H9 (cell line): ENCODE measurements at regions not wholly inside any gene's neighbourhood (a gene's known extent, or its start where the extent isn't known, plus 50 kb on each side); places are given as distances from the start of the nearest gene placed in this dataset.

ENCODE experiments used
- DNase-seq: peaks from one replicate; pipeline ENCODE4 v3.0.0-alpha.2; 2017
- H2AFZ ChIP-seq: one replicate; pipeline ENCODE4 v1.6.1; 2013; ENCODE audit warnings: mild to moderate bottlenecking, low read length, control low read depth, moderate library complexity
- H2AK5ac ChIP-seq: 2 replicates; pipeline ENCODE4 v1.6.1; 2013; ENCODE audit warnings: low read length, control low read depth, mixed read lengths; ENCODE audit not compliant: insufficient read length
- H2BK120ac ChIP-seq: one replicate; pipeline ENCODE4 v1.6.1; 2013; ENCODE audit warnings: low read depth, mild to moderate bottlenecking, low read length, control low read depth, inconsistent platforms; ENCODE audit not compliant: poor library complexity, severe bottlenecking
- H2BK12ac ChIP-seq: 2 replicates; pipeline ENCODE4 v1.6.1; 2013; ENCODE audit warnings: low read length, control low read depth, mixed read lengths, low read depth; ENCODE audit not compliant: insufficient read length
- H2BK15ac ChIP-seq: 2 replicates; pipeline ENCODE4 v1.6.1; 2013; ENCODE audit warnings: low read depth, low read length, control low read depth
- H2BK20ac ChIP-seq: one replicate; pipeline ENCODE4 v1.6.1; 2013; ENCODE audit warnings: low read depth, mild to moderate bottlenecking, low read length, control low read depth, inconsistent platforms; ENCODE audit not compliant: poor library complexity, severe bottlenecking
- H2BK5ac ChIP-seq: 2 replicates; pipeline ENCODE4 v1.6.1; 2013; ENCODE audit warnings: low read length, control low read depth, mixed read lengths; ENCODE audit not compliant: insufficient read length
- H3K14ac ChIP-seq: 2 replicates; pipeline ENCODE4 v1.6.1; 2013; ENCODE audit warnings: low read length, control low read depth; ENCODE audit not compliant: insufficient read depth
- H3K18ac ChIP-seq: 2 replicates; pipeline ENCODE4 v1.6.1; 2013; ENCODE audit warnings: low read depth, mild to moderate bottlenecking, mixed read lengths, low read length, control low read depth; ENCODE audit not compliant: insufficient read length
- H3K23ac ChIP-seq: 2 replicates; pipeline ENCODE4 v1.6.1; 2013; ENCODE audit warnings: low read length, control low read depth, mixed read lengths, low read depth; ENCODE audit not compliant: insufficient read length
- H3K23me2 ChIP-seq: 2 replicates; pipeline ENCODE4 v1.6.1; 2013; ENCODE audit warnings: low read depth, mild to moderate bottlenecking, mixed read lengths, low read length, control low read depth; ENCODE audit not compliant: insufficient read length, poor library complexity, severe bottlenecking
- H3K27ac ChIP-seq: 2 replicates; pipeline ENCODE4 v1.5.1; 2013; ENCODE audit warnings: low read length, control low read depth, mixed read lengths, low read depth; ENCODE audit not compliant: insufficient read length
- H3K27me3 ChIP-seq: 2 replicates; pipeline ENCODE4 v1.6.1; 2013; ENCODE audit warnings: low read length, control low read depth, inconsistent platforms; ENCODE audit not compliant: insufficient read depth
- H3K4ac ChIP-seq: 2 replicates; pipeline ENCODE4 v1.6.1; 2013; ENCODE audit warnings: low read depth, mild to moderate bottlenecking, control low read depth, inconsistent platforms, low read length, moderate library complexity
- H3K4me1 ChIP-seq: 2 replicates; pipeline ENCODE4 v1.6.1; 2013; ENCODE audit warnings: low read length, control low read depth, inconsistent platforms; ENCODE audit not compliant: insufficient read depth
- H3K4me2 ChIP-seq: 2 replicates; pipeline ENCODE4 v1.6.1; 2013; ENCODE audit warnings: low read length, control low read depth, mixed read lengths; ENCODE audit not compliant: insufficient read length, insufficient read depth
- H3K56ac ChIP-seq: 2 replicates; pipeline ENCODE4 v1.6.1; 2013; ENCODE audit warnings: low read depth, mild to moderate bottlenecking, mixed read lengths, low read length, control low read depth; ENCODE audit not compliant: insufficient read length
- H3K79me1 ChIP-seq: 2 replicates; pipeline ENCODE4 v1.6.1; 2013; ENCODE audit warnings: low read depth, mild to moderate bottlenecking, moderate library complexity, low read length, control low read depth, inconsistent platforms; ENCODE audit not compliant: insufficient read depth, poor library complexity, severe bottlenecking
- H3K79me2 ChIP-seq: 2 replicates; pipeline ENCODE4 v1.6.1; 2013; ENCODE audit warnings: low read length, control low read depth, inconsistent platforms; ENCODE audit not compliant: insufficient read depth
- H3K9ac ChIP-seq: 2 replicates; pipeline ENCODE4 v1.6.1; 2013; ENCODE audit warnings: low read length, control low read depth, mixed read lengths; ENCODE audit not compliant: insufficient read length; ENCODE audit errors: extremely low read depth
- H3K9me3 ChIP-seq: one replicate; pipeline ENCODE4 v1.6.1; 2013; ENCODE audit warnings: low read depth, low read length, inconsistent platforms; ENCODE audit not compliant: control insufficient read depth
- H3T11ph ChIP-seq: one replicate; pipeline ENCODE4 v1.6.1; 2013; ENCODE audit warnings: mild to moderate bottlenecking, low read length, control low read depth, inconsistent platforms
- H4K20me1 ChIP-seq: one replicate; pipeline ENCODE4 v1.6.1; 2013; ENCODE audit not compliant: control insufficient read depth, insufficient read length, insufficient read depth
- H4K5ac ChIP-seq: 2 replicates; pipeline ENCODE4 v1.6.1; 2013; ENCODE audit warnings: low read depth, mild to moderate bottlenecking, mixed read lengths, low read length, control low read depth; ENCODE audit not compliant: insufficient read length
- H4K8ac ChIP-seq: replicated peaks from 2 replicates; pipeline ENCODE4 v1.6.1; 2013; ENCODE audit warnings: low read length, control low read depth, mixed read lengths, low read depth; ENCODE audit not compliant: insufficient read length
- H4K91ac ChIP-seq: 2 replicates; pipeline ENCODE4 v1.6.1; 2013; ENCODE audit warnings: low read depth, mild to moderate bottlenecking, moderate library complexity, mixed read lengths, low read length, control low read depth; ENCODE audit not compliant: insufficient read length
- H3K27ac Mint-ChIP-seq, 3 experiments: 2 replicates in 2 of 3; 3 replicates in 1 of 3; pipeline ENCODE4 v1.8.0; 2020 to 2021; ENCODE audit warnings: mixed read lengths in 3 of 3, mild to moderate bottlenecking in 1 of 3, moderate library complexity in 1 of 3
- H3K27me3 Mint-ChIP-seq: 2 replicates; pipeline ENCODE4 v1.8.0; 2021; ENCODE audit warnings: low read depth, mild to moderate bottlenecking, moderate library complexity, mixed read lengths
- H3K36me3 Mint-ChIP-seq, 3 experiments: 2 replicates in 2 of 3; 3 replicates in 1 of 3; pipeline ENCODE4 v1.8.0; 2020 to 2021; ENCODE audit warnings: low read depth in 3 of 3, mixed read lengths in 3 of 3; ENCODE audit not compliant: insufficient read depth in 1 of 3
- H3K4me1 Mint-ChIP-seq, 2 experiments: 2 replicates each; pipeline ENCODE4 v1.8.0; 2020; ENCODE audit warnings: mixed read lengths in 2 of 2
- H3K4me3 Mint-ChIP-seq, 2 experiments: 2 replicates in 1 of 2; 3 replicates in 1 of 2; pipeline ENCODE4 v1.8.0; 2020 to 2021; ENCODE audit warnings: mild to moderate bottlenecking in 2 of 2, mixed read lengths in 2 of 2, moderate library complexity in 1 of 2
- H3K9me3 Mint-ChIP-seq, 2 experiments: 2 replicates in 1 of 2; 3 replicates in 1 of 2; pipeline ENCODE4 v1.8.0; 2020; ENCODE audit warnings: mild to moderate bottlenecking in 2 of 2, mixed read lengths in 2 of 2, moderate library complexity in 1 of 2
- CTCF ChIP-seq: fragments of 200-600 bp; sonication (generic); conservative IDR thresholded peaks from 3 replicates; pipeline ENCODE4 v1.8.0; 2021; ENCODE audit warnings: antibody characterized with exemption, mild to moderate bottlenecking
- WGBS: extraction: QIAGEN DNeasy Blood & Tissue Kit; methylation state at CpG from one replicate; pipeline ENCODE4 v1.1.7; 2013; ENCODE audit warnings: missing lambda C conversion rate, low lambda C conversion rate, mixed read lengths; ENCODE audit not compliant: insufficient read length; ENCODE audit errors: extremely low coverage; 5-methylcytosine and 5-hydroxymethylcytosine counted together

- Histone ChIP-seq H3K14ac (no peak overlapping the region), H4K91ac (no peak overlapping the region), H3K18ac (no peak overlapping the region), H2AFZ (no peak overlapping the region), H2BK12ac (no peak overlapping the region), H4K8ac (no peak overlapping the region), H2AK5ac (no peak overlapping the region), H2BK120ac (no peak overlapping the region), H3K4me2 (no peak overlapping the region), H3K79me1 (no peaks in the 10 kb centered on the region), H3K27me3 (no peaks in the 10 kb centered on the region), H3K23ac (no peak overlapping the region), H3K56ac (no peak overlapping the region), H3K4me1 (no peaks in the 10 kb centered on the region), H3T11ph (no peak overlapping the region), H3K27ac (no peak overlapping the region), H2BK15ac (no peak overlapping the region), H3K79me2 (no peaks in the 10 kb centered on the region), H2BK5ac (no peak overlapping the region), H3K23me2 (no peaks in the 10 kb centered on the region), H3K4ac (no peak overlapping the region), H4K5ac (no peak overlapping the region), H3K9ac (no peak overlapping the region), H3K9me3 (no peaks in the 10 kb centered on the region), H2BK20ac (no peak overlapping the region), H4K20me1 (no peaks in the 10 kb centered on the region)
- H3K36me3 Mint-ChIP-seq = no peaks in the 10 kb centered on the region
- DNase-seq = no peak
- WGBS = no CpG with 5 or more reads among the region's 4 CpGs
- H3K4me3 Mint-ChIP-seq = no peak overlapping the region
- H3K4me1 Mint-ChIP-seq = no peaks in the 10 kb centered on the region
- no peak overlapping the region for H3K27ac Mint-ChIP-seq
- no peaks in the 10 kb centered on the region for H3K9me3 Mint-ChIP-seq
- TF ChIP-seq CTCF = no peak
- H3K27me3 Mint-ChIP-seq = no peaks in the 10 kb centered on the region
These were observed 955.7 kb upstream of the SLC10A2 start for GRCh38 chr13:104021806-104022397.
